ENCODE measurements at regions not wholly inside any gene's neighbourhood (a gene's known extent, or its start where the extent isn't known, plus 50 kb on each side); places are given as distances from the start of the nearest gene placed in this dataset.

- H3K27me3 ChIP-seq (ENCODE audit: insufficient read depth, poor library complexity, severe bottlenecking), result no peaks in the 10 kb centered on the region
Measured at GRCh38 chr1:38376577-38376976, 330.0 kb upstream of the POU3F1 start.

GRCh38 chr1:38375035-38375434 is 328.4 kb upstream of the POU3F1 start:
- TF ChIP-seq SPI1 (IDR thresholded peaks at IDR 0.05; ENCODE audit: borderline replicate concordance, low read depth), result no peak
- TF ChIP-seq REST (IDR thresholded peaks at IDR 0.05; ENCODE audit: insufficient replicate concordance, low read depth), result no peak
- TF ChIP-seq GABPA (IDR thresholded peaks at IDR 0.05; ENCODE audit: low read depth), result no peak
- no peak for TF ChIP-seq POLR2AphosphoS5 (IDR thresholded peaks at IDR 0.05; ENCODE audit: low read depth)
- no peak for TF ChIP-seq CTCF (IDR thresholded peaks at IDR 0.05; ENCODE audit: insufficient read depth, low read length)
- DNase-seq (ENCODE audit: low read depth in 1 of 2, low spot score in 1 of 2), result no peak
- H3K4me3 ChIP-seq (replicated peaks; ENCODE audit: insufficient read depth, low read length), result no peak overlapping the region
- H3K27ac ChIP-seq (replicated peaks), result no peak overlapping the region
- H3K27me3 ChIP-seq (ENCODE audit: insufficient read depth, poor library complexity, severe bottlenecking), result no peaks in the 10 kb centered on the region

More at GRCh38 chr1:38376577-38376976, 330.0 kb upstream of the POU3F1 start:
- TF ChIP-seq REST (IDR thresholded peaks at IDR 0.05; ENCODE audit: insufficient replicate concordance, low read depth) (no peak), CTCF (IDR thresholded peaks at IDR 0.05; ENCODE audit: insufficient read depth, low read length) (no peak), POLR2AphosphoS5 (IDR thresholded peaks at IDR 0.05; ENCODE audit: low read depth) (no peak), SPI1 (IDR thresholded peaks at IDR 0.05; ENCODE audit: borderline replicate concordance, low read depth) (no peak), GABPA (IDR thresholded peaks at IDR 0.05; ENCODE audit: low read depth) (no peak)
- no peak for DNase-seq (ENCODE audit: low read depth in 1 of 2, low spot score in 1 of 2)
- no peak overlapping the region for H3K27ac ChIP-seq (replicated peaks)
- H3K4me3 ChIP-seq (replicated peaks; ENCODE audit: insufficient read depth, low read length), result no peak overlapping the region

- TF ChIP-seq SPI1 (IDR thresholded peaks at IDR 0.05; ENCODE audit: borderline replicate concordance, low read depth), result no peak
- no peak for TF ChIP-seq POLR2AphosphoS5 (IDR thresholded peaks at IDR 0.05; ENCODE audit: low read depth)
- no peak for TF ChIP-seq CTCF (IDR thresholded peaks at IDR 0.05; ENCODE audit: insufficient read depth, low read length)
- TF ChIP-seq REST (IDR thresholded peaks at IDR 0.05; ENCODE audit: insufficient replicate concordance, low read depth), result no peak
- no peak for TF ChIP-seq GABPA (IDR thresholded peaks at IDR 0.05; ENCODE audit: low read depth)
- Histone ChIP-seq H3K4me3 (replicated peaks; ENCODE audit: insufficient read depth, low read length) (no peak overlapping the region), H3K27me3 (ENCODE audit: insufficient read depth, poor library complexity, severe bottlenecking) (peaks cover 3% of the 10 kb centered on the region), H3K27ac (replicated peaks) (no peak overlapping the region)
- DNase-seq (ENCODE audit: low read depth in 1 of 2, low spot score in 1 of 2), result no peak
Measured at GRCh38 chr1:38371505-38371844, 324.9 kb upstream of the POU3F1 start.

All from HL-60 (cell line).